NCI-H2081 treated with DMSO at 0.1 percent for 48 hours (cell line): ENCODE measurements at regions not wholly inside any gene's neighbourhood (a gene's known extent, or its start where the extent isn't known, plus 50 kb on each side); places are given as distances from the start of the nearest gene placed in this dataset.
"Not testable (repeated sequence)": the region's sequence is repeated elsewhere in the genome, so short reads cannot be mapped to it uniquely, and the experiment has no call there.

Source experiments
- DNase-seq: peaks from one replicate; lab custom pipeline; 2025; lab: John Stamatoyannopoulos, UW

DNA sequence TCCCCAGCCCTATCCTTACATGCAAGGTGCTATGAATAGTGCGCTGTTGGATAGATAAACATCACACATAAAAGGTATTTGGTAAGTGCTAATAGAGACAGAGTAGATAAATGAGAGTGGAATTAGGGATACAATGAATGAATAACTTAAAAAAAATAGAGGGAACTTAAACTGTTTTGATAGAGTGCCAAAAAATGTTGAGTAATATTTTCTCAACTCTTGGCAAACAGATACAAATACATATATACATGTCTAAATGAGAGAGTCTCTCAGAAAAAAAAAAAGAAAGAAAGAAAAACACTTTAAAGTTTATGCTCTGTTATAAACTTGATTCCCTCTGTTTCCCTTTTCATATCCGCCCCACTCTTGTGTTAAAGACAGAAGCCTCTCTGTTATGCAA lies 667.4 kb downstream of the ROBO2 start:
- no peak for DNase-seq

DNA sequence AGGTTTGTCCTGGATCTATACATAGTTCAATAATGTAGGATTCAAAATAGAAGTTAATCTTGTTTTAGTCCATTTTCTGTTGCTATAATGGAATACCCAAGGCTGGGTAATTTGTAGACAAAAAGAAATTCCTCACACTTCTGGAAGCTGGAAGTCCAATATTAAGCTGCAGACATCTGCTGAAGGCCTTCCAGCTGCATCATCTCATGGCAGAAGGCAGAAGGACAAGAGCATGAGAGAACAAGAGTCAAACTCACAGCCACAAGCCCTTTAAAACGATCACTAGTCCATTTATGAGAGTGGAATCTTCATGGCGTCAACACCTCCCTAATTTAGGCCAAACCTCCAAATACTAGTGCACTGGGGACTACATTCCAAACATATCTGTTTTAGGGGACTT lies 669.3 kb downstream of the ROBO2 start:
- DNase-seq: no peak

DNA sequence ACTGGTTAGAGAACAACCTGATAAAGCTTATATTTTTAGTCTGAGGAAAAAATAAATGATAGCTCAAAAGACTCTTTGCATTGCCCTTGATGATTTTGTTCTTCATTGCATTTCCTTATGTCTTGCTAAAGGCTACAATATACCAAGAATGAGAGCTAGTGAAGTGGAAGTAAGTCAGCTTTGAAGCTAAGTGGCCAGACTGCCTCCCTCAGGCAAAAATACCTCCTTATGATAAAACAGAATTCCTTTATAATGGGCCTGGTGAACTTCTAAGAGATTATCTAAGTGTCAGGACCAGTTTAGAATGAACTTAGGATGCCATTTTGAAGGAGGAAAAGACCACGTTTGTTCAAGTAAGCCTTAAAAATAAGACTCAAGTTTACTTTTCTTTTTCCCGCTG lies 678.4 kb downstream of the ROBO2 start:
- no peak for DNase-seq

DNA sequence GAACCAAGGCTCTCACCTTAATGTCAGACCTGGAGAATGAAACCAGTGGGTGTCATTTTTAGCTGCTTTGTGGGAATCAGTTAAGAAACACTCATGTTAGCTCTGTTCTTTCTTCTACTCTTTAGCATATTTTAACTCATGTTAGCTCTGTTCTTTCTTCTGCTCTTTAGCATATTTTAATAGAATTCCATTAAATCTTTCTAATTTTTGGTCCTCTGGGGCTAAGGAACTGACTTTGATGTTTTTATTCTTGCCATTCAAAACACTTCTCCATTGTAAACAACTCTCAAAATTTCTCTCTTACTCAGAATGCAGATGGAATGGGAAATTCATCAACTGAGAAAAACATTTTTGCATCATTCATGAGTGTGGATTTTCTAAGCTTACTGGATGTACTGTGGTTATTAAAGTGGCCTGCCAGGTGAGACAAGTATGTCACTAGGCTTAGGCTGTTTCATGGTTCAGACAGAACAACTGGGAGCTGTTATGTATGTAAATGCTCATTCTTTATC lies 680.6 kb downstream of the ROBO2 start:
- DNase-seq: no peak

DNA sequence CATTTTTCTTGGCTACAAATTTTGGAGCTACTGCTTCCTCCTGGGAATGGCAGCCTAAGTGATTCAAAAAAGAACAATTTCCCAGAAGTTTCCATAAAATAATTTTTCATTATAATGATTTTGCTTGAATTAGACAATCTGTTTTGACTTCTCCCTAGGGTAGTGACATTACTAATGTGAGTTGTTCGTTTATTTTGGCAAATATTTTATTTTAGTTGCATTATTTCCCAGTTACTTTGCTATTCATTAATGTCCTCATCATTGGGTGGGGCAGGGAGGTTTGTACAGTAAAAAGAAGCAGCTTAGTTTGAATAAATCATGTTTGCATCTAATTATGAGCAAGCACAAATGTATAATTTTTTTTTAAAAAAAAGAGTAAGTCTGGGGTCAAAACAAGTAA lies 686.6 kb downstream of the ROBO2 start:
- no peak for DNase-seq

DNA sequence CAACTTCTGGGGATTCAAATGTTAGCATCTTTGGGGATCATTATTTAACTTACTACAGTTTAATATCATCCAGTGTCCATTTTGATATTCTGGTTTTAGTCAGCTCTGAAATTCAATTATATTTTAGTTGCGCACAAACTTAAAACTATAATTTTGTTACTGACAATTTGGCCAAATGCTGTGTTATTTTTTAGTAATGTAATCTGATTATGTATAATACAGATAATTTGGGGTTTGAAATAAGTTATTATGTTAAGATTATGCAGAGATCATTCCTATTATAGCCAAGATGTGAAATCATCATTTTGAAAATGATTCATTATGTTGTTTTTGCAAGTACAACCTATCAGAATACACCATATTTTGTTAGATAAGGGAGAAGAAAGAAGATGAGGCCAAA lies 706.1 kb downstream of the ROBO2 start:
- DNase-seq: no peak

DNA sequence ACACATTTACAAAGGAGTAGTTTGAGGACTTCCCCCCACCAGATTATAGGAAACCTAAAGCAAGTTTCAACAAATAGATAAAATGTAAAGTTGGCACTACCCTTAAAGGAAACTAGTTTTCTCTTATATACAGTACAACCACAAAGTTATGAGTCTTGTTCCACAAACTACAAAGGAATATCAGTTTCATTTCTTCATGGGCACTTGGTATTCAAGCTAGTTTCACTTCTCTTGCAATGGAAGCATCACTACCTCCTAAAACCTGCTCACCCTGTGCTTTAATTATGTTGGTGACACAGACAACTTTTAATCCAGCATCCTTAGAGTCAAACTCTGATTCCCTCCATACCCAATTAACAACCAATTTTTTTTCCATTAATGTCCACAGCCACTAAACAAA lies 707.0 kb downstream of the ROBO2 start:
- DNase-seq: no peak

DNA sequence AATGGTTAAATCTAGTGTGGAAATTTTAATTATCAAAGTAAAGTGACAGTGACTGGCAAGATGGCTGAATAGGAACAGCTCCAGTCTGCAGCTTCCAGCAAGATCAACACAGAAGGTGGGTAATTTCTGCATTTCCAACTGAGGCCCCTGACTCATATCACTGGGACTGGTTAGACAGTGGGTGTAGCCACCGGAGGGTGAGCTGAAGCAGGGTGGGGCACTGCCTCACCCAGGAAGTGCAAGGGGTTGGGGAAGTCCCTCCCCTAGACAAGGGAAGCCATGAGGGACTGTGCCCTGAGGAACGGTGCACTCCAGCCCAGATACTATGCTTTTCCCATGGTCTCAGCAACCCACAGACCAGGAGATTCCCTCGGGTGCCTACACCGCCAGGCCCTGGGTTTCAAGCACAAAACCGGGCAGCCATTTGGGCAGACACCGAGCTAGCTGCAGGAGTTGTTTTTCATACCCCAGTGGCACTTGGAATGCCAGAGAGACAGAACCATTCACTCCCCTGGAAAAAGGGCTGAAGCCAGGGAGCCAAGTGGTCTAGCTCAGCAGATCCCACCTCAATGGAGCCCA lies 716.6 kb downstream of the ROBO2 start:
- not testable (repeated sequence) for DNase-seq

DNA sequence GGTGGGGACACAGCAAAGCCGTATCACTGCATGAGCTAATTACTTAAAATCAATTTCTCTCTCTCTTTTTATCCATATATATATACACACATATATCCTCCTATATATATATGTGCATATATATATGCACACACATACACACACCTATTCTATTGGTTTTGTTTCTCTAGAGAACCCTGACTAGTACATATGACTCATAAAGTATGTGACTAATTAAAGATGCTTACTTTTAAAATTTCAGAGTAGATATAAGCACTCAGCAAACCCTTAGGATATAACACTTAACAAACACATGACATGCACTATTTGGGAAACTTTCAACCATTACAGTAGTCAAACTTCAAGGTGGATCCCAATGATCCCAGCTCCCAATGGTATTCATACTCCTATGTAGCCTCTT lies 732.6 kb downstream of the ROBO2 start:
- no peak for DNase-seq

DNA sequence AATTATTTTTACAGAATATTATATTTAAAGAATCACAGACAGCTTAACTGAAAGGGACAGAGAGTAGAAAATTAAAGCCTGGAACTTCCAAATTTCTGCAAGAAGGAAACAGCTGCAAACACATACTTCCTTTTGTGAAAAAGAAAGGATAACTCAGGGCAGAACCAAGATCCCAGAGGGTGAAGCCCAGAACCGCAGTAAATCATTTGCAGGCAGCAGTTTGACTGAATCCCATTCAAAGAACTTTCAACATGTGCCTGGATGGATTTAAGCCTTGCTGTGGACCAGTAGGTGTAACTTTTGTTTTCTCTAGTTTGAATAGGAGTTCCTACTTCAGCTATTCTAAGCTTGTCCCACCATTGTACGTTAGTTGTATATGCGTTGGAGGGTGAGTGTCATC lies 733.2 kb downstream of the ROBO2 start:
- DNase-seq: no peak

DNA sequence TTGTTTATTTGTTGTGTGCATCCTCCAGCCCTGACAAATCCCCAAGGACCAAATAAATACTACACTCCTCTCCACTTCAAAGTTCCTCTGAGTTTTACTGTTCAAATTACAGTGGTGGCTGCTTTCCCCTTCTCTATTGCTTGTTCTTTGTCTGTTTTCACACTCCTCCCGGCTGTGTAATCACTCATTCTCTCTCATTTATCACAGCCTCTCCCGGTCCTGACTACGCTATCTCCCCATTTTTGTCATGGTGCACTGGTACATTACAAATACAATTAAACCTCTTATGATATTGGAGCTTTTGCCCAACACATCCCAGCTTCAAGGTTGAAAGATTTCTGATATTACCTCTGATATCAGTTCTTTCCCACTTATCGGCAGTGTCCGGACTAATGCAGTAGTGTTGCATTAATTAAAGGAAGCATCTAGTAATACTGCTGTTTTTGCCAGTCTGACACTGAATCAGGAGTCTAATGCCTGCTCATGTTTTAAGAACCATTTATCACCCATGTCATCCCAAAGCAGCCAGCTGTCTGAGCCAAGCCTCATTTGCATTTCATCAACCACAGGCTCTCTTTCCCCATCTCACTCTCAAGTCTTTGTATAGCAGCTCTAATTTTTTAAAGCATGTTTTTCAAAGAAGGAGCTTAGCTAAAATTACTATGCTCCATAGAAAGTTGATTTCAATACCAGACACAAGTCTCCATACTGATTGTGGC lies 740.5 kb downstream of the ROBO2 start:
- DNase-seq: no peak

DNA sequence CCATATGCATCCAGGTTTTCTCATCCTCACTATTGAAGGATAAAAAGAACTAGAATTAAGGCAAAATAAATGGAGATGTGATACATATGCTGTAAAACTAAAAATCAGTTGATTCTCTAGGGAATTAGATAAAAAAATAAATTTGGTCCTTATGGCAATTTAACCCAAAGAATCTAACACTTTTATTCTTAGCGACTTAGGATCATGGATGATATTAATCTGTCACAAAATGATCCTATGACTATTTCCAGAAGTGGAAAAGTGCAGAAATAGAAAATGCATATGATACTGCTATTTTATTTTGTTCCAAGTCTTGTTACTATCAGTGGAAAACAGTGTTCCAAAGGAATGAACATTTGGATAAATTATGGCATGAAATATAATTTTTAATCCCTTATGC lies 746.3 kb downstream of the ROBO2 start:
- no peak for DNase-seq

DNA sequence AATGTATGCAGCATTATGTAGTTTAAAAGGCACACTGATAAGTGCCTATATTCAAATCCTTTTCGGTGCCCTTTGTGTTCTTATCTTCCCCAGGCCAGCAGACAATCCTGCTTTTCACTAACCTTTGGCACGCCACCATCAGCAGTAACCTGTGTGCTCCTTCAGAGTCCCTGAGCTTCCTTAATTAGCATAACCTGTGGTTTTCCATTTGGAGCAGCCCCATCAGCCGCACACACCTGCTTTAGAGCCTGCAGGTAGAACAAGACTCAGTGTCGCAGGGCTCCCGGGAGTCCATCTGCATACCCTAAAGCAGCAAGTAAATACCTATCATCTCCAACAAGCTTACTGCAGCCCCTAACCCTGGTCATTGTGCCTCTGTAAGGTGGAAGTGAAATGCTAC lies 755.1 kb downstream of the ROBO2 start:
- no peak for DNase-seq

DNA sequence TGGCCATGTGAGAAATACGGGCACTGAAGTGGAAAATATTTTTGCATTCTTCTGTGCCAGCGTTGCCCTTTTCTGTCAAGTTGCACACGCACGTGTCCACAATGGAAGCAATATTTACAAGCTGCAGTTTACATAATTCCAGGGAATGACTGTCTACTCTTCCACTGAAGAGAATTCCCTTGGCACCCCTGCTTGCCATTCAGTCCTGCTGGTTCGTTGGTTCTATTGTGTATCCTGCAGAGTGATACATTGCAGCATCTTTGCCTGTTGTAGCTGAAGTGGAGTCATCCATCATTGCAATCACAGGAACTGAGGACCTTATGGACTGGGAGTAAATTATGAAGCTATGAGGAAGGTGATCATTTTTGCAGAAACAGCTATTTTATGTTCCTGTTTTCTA lies 759.4 kb downstream of the ROBO2 start:
- DNase-seq: no peak

DNA sequence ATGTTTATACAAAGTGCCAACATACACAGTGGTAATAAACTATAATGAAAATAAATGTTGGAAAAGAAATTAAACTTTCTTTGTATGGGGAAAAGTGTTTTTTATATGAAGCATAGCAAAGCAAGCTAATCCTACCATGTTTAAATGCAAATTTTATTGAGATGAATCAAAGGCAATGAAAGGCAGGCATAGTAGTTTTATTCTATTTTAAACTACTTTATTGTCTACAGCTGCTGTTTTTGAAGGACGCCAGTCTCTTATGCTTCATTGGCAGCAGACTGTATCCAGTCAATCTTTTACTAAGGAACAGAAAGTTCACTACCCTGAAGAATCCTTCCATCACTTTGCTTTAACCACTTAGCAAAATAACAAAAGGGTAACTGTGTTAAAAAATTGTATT lies 761.0 kb downstream of the ROBO2 start:
- no peak for DNase-seq

DNA sequence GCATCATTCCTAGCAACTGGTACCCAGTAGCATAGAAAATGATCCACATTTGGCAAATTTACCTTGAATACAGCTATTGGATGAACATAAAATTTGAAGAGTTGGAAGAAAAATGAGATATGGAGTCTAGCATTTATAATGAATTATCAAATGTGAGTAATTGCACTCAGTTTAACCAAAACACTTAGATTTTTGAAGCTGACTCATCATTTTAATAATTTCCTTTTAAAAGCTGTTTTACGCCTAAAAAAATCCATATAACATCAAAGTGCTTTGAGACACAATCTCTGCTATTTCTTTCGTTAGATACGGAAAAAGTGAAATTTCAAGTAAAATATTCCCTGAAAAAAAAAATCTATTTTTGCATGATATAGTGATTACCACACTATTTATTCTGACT lies 767.4 kb downstream of the ROBO2 start:
- DNase-seq: no peak

DNA sequence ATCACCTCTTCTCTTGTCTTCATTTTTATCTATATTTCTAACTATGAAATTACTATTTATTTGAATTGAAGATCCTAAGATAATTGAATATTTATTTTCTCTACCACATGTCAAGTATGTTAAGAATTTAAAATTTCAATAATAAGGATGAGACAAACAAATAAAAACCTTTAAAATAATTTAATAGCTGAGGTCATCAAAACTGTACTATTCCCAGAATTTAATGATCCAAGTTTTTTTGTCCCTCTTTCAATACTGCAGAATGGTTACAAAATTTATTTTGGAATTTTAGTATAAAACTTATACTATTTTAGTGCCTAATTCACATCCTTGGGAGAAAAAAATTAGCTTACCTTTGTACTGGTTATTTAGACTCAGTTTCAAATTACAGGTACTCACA lies 774.9 kb downstream of the ROBO2 start:
- no peak for DNase-seq

DNA sequence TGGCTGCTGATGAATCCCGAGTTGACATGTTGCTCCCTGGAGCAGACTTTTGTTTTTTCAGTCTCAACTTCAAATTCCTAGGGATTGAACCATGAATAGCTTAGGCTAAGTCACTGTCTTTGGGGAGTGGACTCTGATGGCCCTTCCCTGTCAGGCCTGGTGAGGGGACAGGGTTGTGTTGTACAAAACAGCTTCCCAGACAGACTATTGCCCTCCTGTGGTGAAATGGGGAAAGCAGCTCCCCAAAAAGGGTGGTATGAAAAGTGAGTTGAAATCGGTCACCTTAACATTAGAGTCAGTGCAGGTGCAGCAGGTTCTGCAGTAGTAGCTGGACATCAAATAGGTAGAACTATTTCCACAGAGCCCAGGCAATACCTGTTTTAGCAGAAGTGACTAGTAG lies 775.6 kb downstream of the ROBO2 start:
- no peak for DNase-seq

DNA sequence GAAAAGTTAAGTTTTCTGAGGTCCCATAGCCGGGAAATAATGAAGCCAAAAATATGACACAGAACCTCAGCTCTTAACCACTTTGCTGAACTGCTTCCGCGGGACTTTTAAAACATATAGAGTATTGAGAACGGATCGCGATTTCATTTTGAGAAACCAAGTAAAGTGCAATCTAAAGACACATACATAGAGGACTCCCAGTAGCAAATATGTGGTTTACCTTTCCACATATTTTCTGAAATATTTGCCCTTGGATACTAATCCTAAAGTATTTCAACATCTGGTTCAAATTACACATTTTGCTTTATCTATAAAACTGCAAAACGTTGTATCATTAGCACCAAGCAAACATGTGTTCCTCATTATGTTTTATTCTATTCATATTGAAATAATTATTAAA lies 776.5 kb downstream of the ROBO2 start:
- DNase-seq: no peak

DNA sequence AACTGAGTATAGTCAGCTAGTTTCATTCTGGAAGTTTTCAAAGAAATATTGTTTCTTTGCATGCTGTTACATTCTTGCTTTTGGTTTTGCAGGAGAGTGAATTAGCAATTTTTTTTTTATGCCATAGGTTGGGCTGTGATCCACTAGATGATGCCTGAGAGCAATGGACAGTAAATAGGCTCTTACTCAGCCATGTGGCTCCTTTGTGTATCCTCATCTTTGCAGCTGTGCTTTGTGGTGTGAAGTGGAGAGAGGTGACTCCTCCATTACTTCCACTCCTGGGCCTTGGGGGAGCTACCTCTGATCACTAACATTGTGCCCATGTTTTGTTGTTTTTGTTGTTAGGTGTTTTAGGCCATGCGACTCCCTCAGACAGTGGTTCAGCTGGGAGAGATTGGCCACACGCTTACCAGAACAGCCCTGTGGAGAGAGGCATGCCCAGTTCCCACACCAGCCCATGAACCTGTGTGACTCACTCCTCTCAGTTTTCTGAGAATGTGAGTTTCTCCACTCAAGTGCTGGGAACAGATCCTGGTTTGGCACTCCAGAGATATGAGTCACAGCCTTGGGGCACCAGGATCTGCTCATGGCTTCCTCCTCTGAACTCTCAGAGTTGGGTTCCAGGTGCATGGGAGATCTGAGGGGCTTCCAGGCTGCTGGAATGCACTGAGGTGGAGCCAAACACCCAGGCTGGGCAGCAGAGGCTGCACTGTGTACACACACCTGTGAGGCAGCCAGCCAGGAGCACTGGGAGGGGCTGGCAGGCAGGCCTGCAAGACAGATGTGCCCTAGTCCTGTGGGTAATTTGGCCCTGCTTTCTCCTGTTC lies 785.3 kb downstream of the ROBO2 start:
- no peak for DNase-seq

DNA sequence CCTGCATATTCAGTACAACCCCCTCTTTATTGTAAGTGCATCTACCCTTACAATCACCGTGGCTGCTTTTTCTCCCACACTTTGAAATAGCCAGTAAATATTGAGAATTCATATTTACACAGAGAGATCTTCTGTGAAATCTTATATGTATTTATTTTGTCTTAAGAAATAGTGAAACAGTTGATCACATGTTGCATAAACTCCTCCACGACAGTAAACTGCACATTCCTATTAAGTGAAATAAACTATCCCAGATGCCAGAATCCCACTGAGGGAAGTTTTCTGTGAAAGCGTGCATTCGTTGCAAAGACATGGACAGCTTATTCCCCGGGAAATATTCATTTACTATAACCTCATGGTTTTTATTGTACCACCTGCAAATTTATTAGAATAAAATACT lies 796.0 kb downstream of the ROBO2 start:
- DNase-seq: no peak

DNA sequence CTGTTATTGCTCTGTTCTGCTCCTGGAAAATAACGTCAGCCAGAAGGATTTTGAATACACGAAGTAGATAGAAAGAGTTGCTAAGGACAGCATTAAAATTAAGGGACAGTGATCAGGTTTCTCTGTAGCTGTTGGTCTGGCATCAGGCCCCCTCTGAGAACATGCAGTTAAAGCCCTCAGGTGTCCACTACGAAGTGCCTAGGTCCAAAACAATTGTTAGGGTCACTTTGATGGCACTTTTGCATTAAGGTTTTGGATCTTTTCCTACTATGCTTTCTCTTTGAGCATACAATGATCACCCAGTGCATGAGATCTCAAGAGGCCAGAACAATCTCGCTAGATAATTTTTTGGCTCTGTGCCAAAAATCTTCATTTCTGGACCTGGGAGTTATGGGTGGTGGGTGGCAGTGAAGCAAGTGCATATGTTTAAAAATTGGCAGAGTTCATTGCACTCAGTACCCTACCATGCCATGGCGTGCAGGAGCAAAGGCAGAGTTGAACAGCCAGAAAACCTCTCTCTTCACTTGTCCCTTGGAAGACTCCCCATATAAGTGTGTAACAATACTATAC lies 797.6 kb downstream of the ROBO2 start:
- no peak for DNase-seq

DNA sequence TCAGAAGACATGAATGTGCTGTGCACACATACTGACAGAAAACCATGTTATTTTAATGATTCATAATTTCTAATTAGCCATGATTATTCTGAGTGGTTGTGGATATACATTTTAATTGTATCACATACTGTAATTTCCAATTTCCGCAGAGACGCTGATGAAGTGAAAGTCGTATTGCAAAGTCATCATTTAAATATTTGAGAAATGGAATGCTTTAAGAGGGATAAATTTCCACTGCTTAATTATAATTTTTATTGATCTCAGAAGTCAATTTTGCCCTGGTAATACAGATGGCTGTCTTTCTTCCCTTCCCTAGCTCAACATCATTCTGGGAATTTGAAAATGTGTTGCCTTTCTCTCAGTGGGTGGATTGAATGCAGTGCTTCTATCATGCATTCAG lies 819.3 kb downstream of the ROBO2 start:
- DNase-seq: no peak
